Mammary epithelial cell (primary cell): ENCODE measurements at regions not wholly inside any gene's neighbourhood (a gene's known extent, or its start where the extent isn't known, plus 50 kb on each side); places are given as distances from the start of the nearest gene placed in this dataset.

ENCODE experiments used
- CTCF ChIP-seq, 2 donors: IDR thresholded peaks in 1 of 2; conservative IDR thresholded peaks in 1 of 2; 2 replicates each; pipeline ENCODE4 v1.5.1; 2011 to 2012; ENCODE audit warnings: inconsistent platforms in 2 of 2, low read length in 2 of 2, mild to moderate bottlenecking in 2 of 2, control low read depth in 1 of 2, low read depth in 1 of 2; ENCODE audit not compliant: insufficient read depth in 1 of 2; ENCODE audit errors: extremely low read depth in 1 of 2
- EZH2 ChIP-seq: IDR thresholded peaks from 2 replicates; pipeline ENCODE4 v1.6.1; 2012; ENCODE audit warnings: low read length, inconsistent platforms, borderline replicate concordance

GRCh38 chr13:80462567-80462966 lies 121.6 kb upstream of the SPRY2 start:
- TF ChIP-seq EZH2 (no peak), CTCF (conservative IDR thresholded peaks at IDR 0.05 in 1 of 2, IDR thresholded peaks at IDR 0.05 in 1 of 2; ENCODE audit: extremely low read depth in 1 of 2, insufficient read depth in 1 of 2, low read depth in 1 of 2, low read length in 2 of 2) (no peak)
